Activated naive CD8-positive, alpha-beta T cell treated with anti-CD3 and anti-CD28 coated beads for 36 hours (primary cell): ENCODE measurements at regions not wholly inside any gene's neighbourhood (a gene's known extent, or its start where the extent isn't known, plus 50 kb on each side); places are given as distances from the start of the nearest gene placed in this dataset.

Experiments
- DNase-seq: peaks from one replicate; pipeline ENCODE4 v3.0.0; 2021
- H3K27ac Mint-ChIP-seq: one replicate; pipeline ENCODE4 v1.8.0; 2022; ENCODE audit warnings: mild to moderate bottlenecking, moderate library complexity, mixed read lengths
- H3K27me3 Mint-ChIP-seq: one replicate; pipeline ENCODE4 v1.8.0; 2022; ENCODE audit warnings: mild to moderate bottlenecking, mixed read lengths
- H3K36me3 Mint-ChIP-seq: one replicate; pipeline ENCODE4 v1.8.0; 2021; ENCODE audit warnings: mild to moderate bottlenecking, mixed read lengths
- H3K4me1 Mint-ChIP-seq: one replicate; pipeline ENCODE4 v1.8.0; 2021; ENCODE audit warnings: mixed read lengths
- H3K4me3 Mint-ChIP-seq: one replicate; pipeline ENCODE4 v1.8.0; 2022; ENCODE audit warnings: mild to moderate bottlenecking, moderate library complexity, mixed read lengths
- H3K9me3 Mint-ChIP-seq: one replicate; pipeline ENCODE4 v1.8.0; 2022; ENCODE audit warnings: mixed read lengths

DNA sequence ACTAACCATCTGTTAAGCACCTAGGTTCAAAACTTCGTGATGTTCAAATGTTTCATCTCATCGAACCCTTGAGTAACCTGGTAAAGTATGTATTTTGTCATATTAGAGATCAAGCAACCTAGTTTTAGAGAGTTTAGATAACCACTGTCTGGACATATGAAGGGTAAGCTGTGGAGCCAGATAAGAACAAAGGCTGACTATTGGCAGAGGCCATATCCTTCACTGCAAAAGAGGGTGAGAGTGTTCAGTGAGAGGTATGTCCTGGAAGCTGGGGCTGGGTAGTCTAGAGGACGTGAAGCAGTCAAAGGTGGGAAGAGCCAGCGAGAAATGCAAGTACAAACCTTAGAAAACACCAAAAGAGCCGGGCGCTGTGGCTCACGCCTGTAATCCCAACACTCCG, 573.1 kb upstream of the KLF4 start:
- no peak for DNase-seq
- Mint-ChIP-seq H3K36me3 (no peaks in the 10 kb centered on the region), H3K27me3 (no peaks in the 10 kb centered on the region), H3K4me1 (no peaks in the 10 kb centered on the region), H3K9me3 (peaks cover 11% of the 10 kb centered on the region), H3K27ac (no peak overlapping the region), H3K4me3 (no peak overlapping the region)

GRCh38 chr9:108060175-108060574, 570.6 kb upstream of the KLF4 start:
- H3K9me3 Mint-ChIP-seq = peaks cover 6% of the 10 kb centered on the region
- no peaks in the 10 kb centered on the region for H3K36me3 Mint-ChIP-seq
- no peak overlapping the region for H3K27ac Mint-ChIP-seq
- H3K4me1 Mint-ChIP-seq = no peaks in the 10 kb centered on the region
- no peaks in the 10 kb centered on the region for H3K27me3 Mint-ChIP-seq
- no peak overlapping the region for H3K4me3 Mint-ChIP-seq
- no peak for DNase-seq

DNA sequence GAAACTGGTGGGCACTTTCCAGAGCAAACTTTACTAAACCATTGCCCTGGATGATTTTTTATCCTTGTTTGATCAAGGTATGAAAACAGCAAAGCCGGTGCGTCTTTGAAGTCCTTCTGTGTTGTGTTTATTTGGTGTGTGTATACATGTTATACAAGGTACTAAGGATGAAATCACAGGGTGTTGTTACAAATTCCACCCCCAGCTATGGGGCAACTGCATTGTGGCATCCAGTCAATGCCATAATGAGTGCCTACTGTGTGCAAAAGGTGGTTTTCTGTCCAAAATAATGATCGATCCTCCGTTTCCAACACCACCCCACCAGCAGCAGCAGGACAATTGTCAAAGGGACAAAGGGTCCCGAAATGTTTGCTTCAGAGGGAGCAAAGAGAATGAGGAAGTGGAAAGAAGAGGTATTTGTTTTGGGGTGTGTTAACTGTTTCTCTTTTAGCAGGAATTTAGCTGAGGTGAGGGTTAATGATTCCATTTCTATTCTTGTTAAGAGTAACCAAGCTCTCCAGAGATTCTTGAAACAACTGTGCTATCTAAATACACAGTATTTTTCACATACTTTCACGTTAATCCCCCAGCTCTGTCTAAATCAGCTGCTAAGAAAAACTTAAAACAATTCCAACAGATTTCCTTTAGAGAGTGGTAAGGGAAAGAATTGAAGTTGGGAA, 568.7 kb upstream of the KLF4 start:
- no peaks in the 10 kb centered on the region for H3K36me3 Mint-ChIP-seq
- no peak for DNase-seq
- H3K9me3 Mint-ChIP-seq = peaks cover 5% of the 10 kb centered on the region
- no peak overlapping the region for H3K4me3 Mint-ChIP-seq
- H3K27me3 Mint-ChIP-seq = no peaks in the 10 kb centered on the region
- no peaks in the 10 kb centered on the region for H3K4me1 Mint-ChIP-seq
- no peak overlapping the region for H3K27ac Mint-ChIP-seq

DNA sequence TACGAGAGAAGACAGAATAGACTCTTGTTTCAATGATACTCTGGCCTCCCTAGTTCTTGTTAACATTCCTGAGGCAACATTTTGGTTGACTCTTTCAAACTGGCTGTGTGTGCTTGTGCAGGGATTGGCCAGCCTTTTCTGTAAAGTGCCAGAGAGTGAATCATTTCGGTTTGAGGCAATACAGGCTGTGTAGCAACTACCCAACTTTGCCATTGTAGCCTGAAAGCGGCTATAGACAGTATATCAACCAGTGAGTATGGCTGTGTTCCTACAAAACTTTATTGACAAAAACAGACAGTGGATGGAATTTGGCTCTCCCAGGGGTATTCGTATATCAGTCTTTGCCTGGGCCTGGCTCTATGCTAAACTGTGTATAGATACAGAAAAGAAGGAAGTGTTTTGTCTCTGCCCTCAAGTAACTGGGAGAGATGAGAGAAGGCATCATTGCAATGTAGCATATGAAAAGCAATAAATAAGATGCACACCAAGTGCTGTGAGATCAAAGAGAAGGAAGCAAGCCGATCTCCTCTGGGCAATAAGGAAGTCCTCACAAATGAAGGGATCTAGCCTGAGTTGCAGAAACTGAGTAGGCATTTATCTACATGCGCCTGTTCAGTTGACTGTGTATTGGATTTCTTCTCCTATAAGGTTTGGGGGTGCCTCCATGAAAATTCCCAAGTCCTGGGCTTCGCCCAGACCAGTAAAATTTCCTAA, 568.0 kb upstream of the KLF4 start:
- Mint-ChIP-seq H3K27ac (no peak overlapping the region), H3K9me3 (peaks cover 2% of the 10 kb centered on the region), H3K4me1 (no peaks in the 10 kb centered on the region), H3K4me3 (no peak overlapping the region), H3K27me3 (no peaks in the 10 kb centered on the region), H3K36me3 (no peaks in the 10 kb centered on the region)
- DNase-seq = no peak

GRCh38 chr9:108056805-108057386, 567.3 kb upstream of the KLF4 start:
- Mint-ChIP-seq H3K4me1 (no peaks in the 10 kb centered on the region), H3K36me3 (no peaks in the 10 kb centered on the region), H3K4me3 (no peak overlapping the region), H3K9me3 (peaks cover 2% of the 10 kb centered on the region), H3K27ac (no peak overlapping the region), H3K27me3 (no peaks in the 10 kb centered on the region)
- no peak for DNase-seq

- Mint-ChIP-seq H3K9me3 (peaks cover 4% of the 10 kb centered on the region), H3K27me3 (no peaks in the 10 kb centered on the region), H3K36me3 (no peaks in the 10 kb centered on the region), H3K4me3 (no peak overlapping the region), H3K27ac (no peak overlapping the region), H3K4me1 (no peaks in the 10 kb centered on the region)
- no peak for DNase-seq
Measured at GRCh38 chr9:108056084-108056804, 566.7 kb upstream of the KLF4 start.

DNA sequence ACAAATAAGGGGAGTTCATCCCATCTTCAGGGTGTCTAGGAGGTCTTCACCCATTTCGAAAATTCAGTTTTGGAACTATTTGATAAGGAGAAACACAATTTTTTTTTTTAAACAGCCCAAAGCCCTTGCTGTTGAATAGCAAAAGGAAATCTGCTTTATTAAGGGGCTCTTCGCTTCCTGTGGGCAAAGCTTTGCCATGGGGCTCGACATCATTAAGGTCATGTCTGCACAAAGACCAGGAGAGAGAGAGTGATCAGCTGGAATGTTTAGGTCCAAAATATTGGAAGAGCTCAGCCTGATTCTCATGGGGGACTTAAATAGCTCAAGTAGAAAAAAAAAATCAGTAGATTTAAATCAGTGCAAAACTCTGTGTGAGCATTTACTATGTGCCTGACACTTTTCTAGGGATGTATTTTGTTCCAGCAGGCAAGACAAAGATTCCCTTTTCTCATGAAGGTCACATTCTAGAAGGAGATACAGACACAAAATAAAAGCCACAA, 564.6 kb upstream of the KLF4 start:
- Mint-ChIP-seq H3K4me3 (no peak overlapping the region), H3K27ac (no peak overlapping the region), H3K9me3 (peaks cover 4% of the 10 kb centered on the region), H3K36me3 (no peaks in the 10 kb centered on the region), H3K27me3 (no peaks in the 10 kb centered on the region), H3K4me1 (no peaks in the 10 kb centered on the region)
- no peak for DNase-seq

DNA sequence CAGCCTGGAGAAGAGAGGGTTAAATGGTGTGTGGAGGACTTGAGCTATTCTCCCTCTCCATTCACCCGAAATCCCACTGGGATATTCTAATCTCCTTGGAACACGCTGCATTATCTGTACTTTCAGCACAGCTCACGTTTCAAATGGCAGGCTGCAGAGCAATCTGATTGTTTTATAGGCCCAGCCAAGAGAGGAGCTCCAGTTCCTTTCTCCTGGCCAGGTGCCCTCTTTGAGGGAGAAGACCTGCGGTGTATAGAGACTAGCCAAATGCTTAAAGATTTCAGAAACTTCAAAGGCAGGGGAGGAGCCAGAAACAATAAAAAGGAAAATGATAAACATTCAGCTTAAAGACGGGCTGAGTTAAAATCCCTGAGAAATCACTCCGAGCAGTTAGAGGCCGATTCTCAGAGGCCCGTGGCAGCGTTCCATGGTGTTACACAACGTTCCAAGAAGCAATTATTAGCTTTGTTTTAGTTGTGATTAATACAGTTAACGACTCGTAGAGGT, 564.0 kb upstream of the KLF4 start:
- Mint-ChIP-seq H3K27me3 (no peaks in the 10 kb centered on the region), H3K4me1 (no peaks in the 10 kb centered on the region), H3K9me3 (peaks cover 4% of the 10 kb centered on the region), H3K27ac (no peak overlapping the region), H3K4me3 (no peak overlapping the region), H3K36me3 (no peaks in the 10 kb centered on the region)
- DNase-seq = no peak

GRCh38 chr9:108052431-108053080, 563.0 kb upstream of the KLF4 start:
- Mint-ChIP-seq H3K4me1 (no peaks in the 10 kb centered on the region), H3K27ac (no peak overlapping the region), H3K27me3 (no peaks in the 10 kb centered on the region), H3K4me3 (no peak overlapping the region), H3K9me3 (peaks cover 2% of the 10 kb centered on the region), H3K36me3 (no peaks in the 10 kb centered on the region)
- no peak for DNase-seq

DNA sequence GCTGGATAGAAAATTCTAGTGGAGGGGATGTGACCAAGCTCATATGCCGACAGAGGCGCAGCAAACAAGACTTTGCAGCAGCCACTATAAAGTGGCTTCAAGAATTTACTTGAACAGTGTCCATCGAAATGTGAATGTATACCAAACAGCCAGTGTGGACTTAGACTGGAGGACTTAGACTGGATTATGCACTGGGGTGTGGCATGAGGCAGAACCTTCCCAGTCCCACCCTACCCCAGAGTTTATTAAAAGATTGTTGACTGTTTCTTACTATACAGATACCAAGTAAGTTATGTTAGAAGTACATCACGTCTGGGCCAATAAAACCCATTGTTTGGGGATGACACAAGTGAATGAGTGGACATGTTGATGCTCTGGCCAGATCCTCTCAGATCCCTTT, 561.3 kb upstream of the KLF4 start:
- H3K4me3 Mint-ChIP-seq = no peak overlapping the region
- no peak for DNase-seq
- no peaks in the 10 kb centered on the region for H3K27me3 Mint-ChIP-seq
- H3K4me1 Mint-ChIP-seq = no peaks in the 10 kb centered on the region
- no peak overlapping the region for H3K27ac Mint-ChIP-seq
- H3K9me3 Mint-ChIP-seq = peaks cover 2% of the 10 kb centered on the region
- no peaks in the 10 kb centered on the region for H3K36me3 Mint-ChIP-seq

DNA sequence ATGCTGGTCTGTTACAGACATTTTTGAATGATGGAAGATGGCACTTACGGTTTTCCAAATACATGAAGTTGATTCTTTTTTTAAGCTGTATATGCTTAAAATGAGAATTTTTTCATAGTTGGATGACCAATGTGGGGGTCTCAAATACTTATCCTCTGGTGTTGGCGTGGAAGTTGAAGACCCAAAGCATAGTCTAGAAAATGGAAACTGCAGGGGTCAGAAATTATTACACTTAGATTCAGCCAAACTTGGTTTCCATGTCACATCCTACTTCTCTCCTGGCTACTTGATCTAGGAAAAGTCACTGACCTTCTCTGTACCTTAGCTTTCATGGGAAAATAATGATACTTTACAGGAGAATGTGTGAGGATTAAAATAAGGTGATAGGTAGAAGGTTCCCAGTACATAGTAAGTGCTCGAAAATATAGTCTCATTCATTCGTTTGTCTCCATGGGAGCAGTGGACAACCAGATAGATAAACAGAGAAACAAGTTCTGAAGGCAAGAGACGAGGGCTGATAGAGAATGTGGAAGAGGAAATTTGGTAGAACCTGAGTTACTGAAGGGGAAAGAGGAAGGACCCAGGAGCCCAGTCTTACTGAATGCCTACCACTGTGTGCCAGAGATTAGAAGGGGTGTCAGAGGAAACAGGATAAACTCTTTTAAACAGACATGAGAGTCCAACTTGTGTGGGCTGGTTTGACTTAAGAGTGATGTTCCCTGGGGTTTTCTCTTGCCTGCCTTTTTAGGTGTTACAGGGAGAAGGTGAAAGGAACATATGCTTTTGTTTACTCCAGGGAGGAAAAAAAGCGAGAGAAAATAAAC, 560.3 kb upstream of the KLF4 start:
- Mint-ChIP-seq H3K27me3 (no peaks in the 10 kb centered on the region), H3K36me3 (no peaks in the 10 kb centered on the region), H3K4me3 (no peak overlapping the region), H3K27ac (no peak overlapping the region), H3K4me1 (no peaks in the 10 kb centered on the region), H3K9me3 (peaks cover 2% of the 10 kb centered on the region)
- DNase-seq = no peak

DNA sequence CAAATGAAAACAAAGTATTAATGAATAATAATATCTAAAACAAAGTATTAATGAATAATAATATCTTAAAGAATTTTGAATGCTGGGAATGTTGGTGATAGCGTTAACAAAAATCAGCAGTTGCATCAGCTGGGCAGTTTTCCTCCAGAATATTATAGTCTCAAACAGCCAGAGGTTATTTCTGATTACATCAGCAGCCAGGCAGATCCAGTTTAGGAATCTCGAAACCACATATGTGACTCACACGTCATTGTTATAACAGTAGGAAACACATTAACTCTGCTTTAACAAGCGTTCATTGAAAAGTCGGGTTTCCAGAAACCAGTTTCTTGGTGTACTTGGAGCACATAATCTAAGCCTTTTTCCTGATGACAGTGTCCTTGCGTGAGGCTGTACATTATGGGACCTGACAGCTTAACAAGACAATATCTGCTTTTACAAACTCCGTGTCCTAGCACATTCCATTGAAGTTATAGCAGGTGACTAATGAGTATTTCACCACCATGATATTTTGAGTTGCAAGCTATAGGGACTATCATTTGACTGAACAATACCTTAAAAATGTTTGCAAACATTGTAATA, 559.5 kb upstream of the KLF4 start:
- Mint-ChIP-seq H3K4me3 (no peak overlapping the region), H3K36me3 (no peaks in the 10 kb centered on the region), H3K4me1 (no peaks in the 10 kb centered on the region), H3K9me3 (peaks cover 6% of the 10 kb centered on the region), H3K27ac (no peak overlapping the region), H3K27me3 (no peaks in the 10 kb centered on the region)
- DNase-seq = no peak

GRCh38 chr9:108048406-108049025, 558.9 kb upstream of the KLF4 start:
- Mint-ChIP-seq H3K36me3 (no peaks in the 10 kb centered on the region), H3K27me3 (no peaks in the 10 kb centered on the region), H3K4me1 (no peaks in the 10 kb centered on the region)

More at GRCh38 chr9:108048406-108049025, 558.9 kb upstream of the KLF4 start:
- no peak overlapping the region for H3K4me3 Mint-ChIP-seq
- H3K9me3 Mint-ChIP-seq = peaks cover 9% of the 10 kb centered on the region
- DNase-seq = no peak
- H3K27ac Mint-ChIP-seq = no peak overlapping the region
